Lower leg skin (tissue), 3 donors: ENCODE measurements at regions not wholly inside any gene's neighbourhood (a gene's known extent, or its start where the extent isn't known, plus 50 kb on each side); places are given as distances from the start of the nearest gene placed in this dataset.

ENCODE experiments used
- CTCF ChIP-seq, 3 donors: fragments of 450-650 bp; IDR thresholded peaks; one replicate each; pipeline ENCODE4 v1.5.1; 2016; ENCODE audit warnings: antibody characterized with exemption in 3 of 3, mild to moderate bottlenecking in 3 of 3, moderate library complexity in 2 of 3
- POLR2A ChIP-seq, 2 donors: fragments of 450-650 bp; IDR thresholded peaks; one replicate each; pipeline ENCODE4 v1.6.1; 2016 to 2017; ENCODE audit warnings: antibody characterized with exemption in 2 of 2, mild to moderate bottlenecking in 1 of 2, moderate library complexity in 1 of 2

- TF ChIP-seq POLR2A (IDR thresholded peaks at IDR 0.05) (no peak), CTCF (IDR thresholded peaks at IDR 0.05) (no peak)
These were observed 233.0 kb upstream of the NRIP1 start for GRCh38 chr21:15297824-15298223.
